NCI-H187 (cell line): ENCODE measurements at regions not wholly inside any gene's neighbourhood (a gene's known extent, or its start where the extent isn't known, plus 50 kb on each side); places are given as distances from the start of the nearest gene placed in this dataset.

Experiments
- DNase-seq, 2 experiments: peaks; one replicate each; lab custom pipeline; 2025; lab: John Stamatoyannopoulos, UW

GRCh38 chr11:126129727-126130671 is 67.3 kb upstream of the CDON start:
- DNase-seq = peak; percentile 32 to 39

GRCh38 chr11:126127898-126128297 is 65.2 kb upstream of the CDON start:
- DNase-seq = no peak

- DNase-seq = no peak
Measured at GRCh38 chr11:126127284-126127845, 64.7 kb upstream of the CDON start.

GRCh38 chr11:126124231-126124661 is 61.6 kb upstream of the CDON start:
- peak in 1 of 2 experiments; percentile 24 for DNase-seq

- DNase-seq = no peak
Measured at GRCh38 chr11:126123686-126124085, 61.0 kb upstream of the CDON start.

GRCh38 chr11:126122863-126123262 is 60.2 kb upstream of the CDON start:
- no peak for DNase-seq

GRCh38 chr11:126121296-126121695 is 58.6 kb upstream of the CDON start:
- no peak for DNase-seq

GRCh38 chr11:126118806-126119205 is 56.1 kb upstream of the CDON start:
- no peak for DNase-seq

GRCh38 chr11:126115816-126116331 is 53.2 kb upstream of the CDON start:
- peak; percentile 22 to 47 for DNase-seq

- DNase-seq = peak in 1 of 2 experiments; percentile 10
Measured at GRCh38 chr11:126115127-126115495, 52.4 kb upstream of the CDON start.

- no peak for DNase-seq
Measured at GRCh38 chr11:126114486-126115126, 51.9 kb upstream of the CDON start.

- DNase-seq = no peak
Measured at GRCh38 chr11:126113963-126114362, 51.3 kb upstream of the CDON start.

GRCh38 chr11:126113515-126113957 is 50.9 kb upstream of the CDON start:
- DNase-seq = no peak

- no peak for DNase-seq
Measured at GRCh38 chr11:126113012-126113411, 50.3 kb upstream of the CDON start.

- no peak for DNase-seq
Measured at GRCh38 chr11:126112547-126112946, 49.9 kb upstream of the CDON start.
